DMS114 treated with DMSO at 0.1 percent for 48 hours (cell line): ENCODE measurements at regions not wholly inside any gene's neighbourhood (a gene's known extent, or its start where the extent isn't known, plus 50 kb on each side); places are given as distances from the start of the nearest gene placed in this dataset.
"Not testable (repeated sequence)": the region's sequence is repeated elsewhere in the genome, so short reads cannot be mapped to it uniquely, and the experiment has no call there.

Source experiments
- DNase-seq: peaks from one replicate; lab custom pipeline; 2025; ENCODE audit not compliant: unreplicated experiment; lab: John Stamatoyannopoulos, UW

GRCh38 chr10:53102424-53102823 lies 329.8 kb upstream of the MBL2 start:
- DNase-seq: no peak

DNA sequence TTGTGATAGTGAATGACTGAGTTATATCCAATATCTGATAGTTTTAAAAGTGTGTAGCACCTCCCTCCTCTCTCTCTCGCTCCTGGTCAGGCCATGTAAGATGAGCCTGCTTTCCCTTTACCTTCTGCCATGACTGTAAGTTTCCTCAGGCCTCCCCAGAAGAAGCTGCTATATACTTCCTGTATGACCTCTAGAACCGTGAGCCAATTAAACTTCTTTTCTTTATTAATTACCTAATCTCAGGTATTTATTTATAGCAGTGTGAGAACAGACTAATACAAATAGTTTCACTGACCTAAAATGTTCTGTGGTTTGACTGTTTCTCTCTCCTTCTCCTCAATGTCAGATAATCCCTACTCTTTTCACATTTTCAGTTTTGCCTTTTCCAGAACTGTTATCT lies 321.3 kb upstream of the MBL2 start:
- no peak for DNase-seq

- DNase-seq: no peak
These were observed 319.0 kb upstream of the MBL2 start for GRCh38 chr10:53091574-53091973.

DNA sequence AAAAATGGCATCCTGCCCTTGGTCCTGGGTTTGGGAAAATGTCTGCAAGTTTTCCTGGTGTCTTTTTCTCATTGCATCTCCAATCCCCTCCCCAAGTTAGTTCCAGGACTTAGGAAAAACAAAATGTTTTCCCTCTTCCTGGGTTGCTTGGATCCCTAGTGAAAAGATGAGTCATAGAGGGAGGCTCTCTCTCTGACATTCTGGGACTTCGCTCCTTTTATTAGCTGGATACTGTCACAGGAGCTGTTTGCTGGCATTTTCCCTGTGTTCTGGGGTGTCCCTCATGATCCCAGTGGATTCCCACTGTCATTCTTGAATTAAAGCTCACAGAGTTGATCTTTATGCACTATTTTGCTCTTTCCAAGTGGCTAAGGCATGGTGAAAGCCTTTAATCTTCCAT lies 316.4 kb upstream of the MBL2 start:
- DNase-seq: no peak

DNA sequence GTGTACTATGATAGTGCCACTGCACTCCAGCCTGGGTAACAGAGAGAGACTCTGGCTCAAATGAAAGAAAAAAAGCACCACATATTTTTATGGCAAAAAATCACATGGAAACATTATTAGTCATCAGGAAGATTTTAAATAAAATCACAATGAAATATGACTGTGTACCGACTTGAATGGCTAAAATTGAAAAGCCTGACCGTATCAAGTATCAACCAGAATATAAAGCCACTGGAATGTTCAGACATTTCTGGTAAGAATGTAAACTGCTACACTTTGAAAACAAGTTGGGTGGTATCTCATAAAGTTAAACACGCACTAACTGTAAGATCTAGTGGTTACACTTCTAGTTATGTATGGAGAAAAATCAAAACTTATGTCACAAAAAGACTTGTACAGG lies 306.7 kb upstream of the MBL2 start:
- DNase-seq: no peak

GRCh38 chr10:53076948-53077347 lies 304.4 kb upstream of the MBL2 start:
- no peak for DNase-seq

GRCh38 chr10:53075469-53075868 lies 302.9 kb upstream of the MBL2 start:
- no peak for DNase-seq

DNA sequence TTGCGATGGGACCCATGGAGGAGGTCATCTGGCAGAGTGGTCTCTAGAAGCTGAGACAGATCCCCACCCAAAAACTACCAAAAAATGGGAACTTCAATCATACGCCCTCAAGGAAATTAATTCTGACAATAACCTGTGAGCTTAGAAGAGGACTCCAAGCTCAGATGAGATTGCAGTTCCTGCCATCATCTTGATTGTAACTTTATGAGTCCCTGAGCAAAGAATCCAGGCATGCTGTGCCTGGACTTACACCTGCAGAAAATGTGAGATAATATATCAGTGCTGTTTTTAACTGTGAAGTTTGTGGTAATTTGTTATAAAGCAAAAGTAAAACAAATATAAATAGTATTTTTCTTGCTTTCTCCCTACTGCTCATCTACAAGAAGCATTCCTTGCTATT lies 299.6 kb upstream of the MBL2 start:
- no peak for DNase-seq

GRCh38 chr10:53071505-53072125 lies 299.0 kb upstream of the MBL2 start:
- no peak for DNase-seq

GRCh38 chr10:53069013-53069412 lies 296.4 kb upstream of the MBL2 start:
- DNase-seq: no peak

DNA sequence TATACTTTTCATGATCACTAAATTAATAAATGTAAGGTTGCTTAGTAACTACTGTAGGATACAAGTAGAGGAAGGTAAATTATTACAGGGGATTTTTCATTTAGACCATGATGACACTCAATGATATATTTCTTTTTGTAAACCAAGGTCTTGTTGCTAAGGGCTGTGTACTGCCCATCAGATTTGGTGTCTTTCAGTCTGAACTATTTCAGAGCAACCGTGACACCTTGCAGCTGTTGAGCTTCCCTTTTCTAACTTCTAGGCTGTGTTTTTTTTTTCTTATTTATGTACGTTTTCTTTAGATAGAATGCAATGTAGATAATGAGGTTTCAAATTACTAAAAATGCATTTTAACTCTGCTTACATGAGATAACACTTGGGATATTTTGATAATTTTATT lies 292.0 kb upstream of the MBL2 start:
- DNase-seq: no peak

DNA sequence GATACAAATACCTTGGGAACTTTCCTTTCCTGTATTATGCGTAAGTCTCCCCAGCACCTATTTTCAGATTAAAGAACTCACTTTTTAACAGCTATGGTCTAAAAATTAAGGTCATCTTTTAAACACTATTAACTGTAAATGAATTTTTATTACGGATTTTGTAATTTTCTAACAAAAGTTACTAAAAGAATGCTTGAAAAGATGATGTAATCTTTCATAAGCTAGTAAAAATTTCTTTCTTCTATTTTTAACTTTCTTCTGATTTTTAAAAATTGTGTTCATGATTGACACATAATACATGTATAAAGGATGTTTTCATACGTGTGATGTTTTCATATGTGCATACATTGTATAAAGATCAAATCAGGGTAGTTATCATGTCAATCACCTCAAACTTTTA lies 291.2 kb upstream of the MBL2 start:
- DNase-seq: no peak

DNA sequence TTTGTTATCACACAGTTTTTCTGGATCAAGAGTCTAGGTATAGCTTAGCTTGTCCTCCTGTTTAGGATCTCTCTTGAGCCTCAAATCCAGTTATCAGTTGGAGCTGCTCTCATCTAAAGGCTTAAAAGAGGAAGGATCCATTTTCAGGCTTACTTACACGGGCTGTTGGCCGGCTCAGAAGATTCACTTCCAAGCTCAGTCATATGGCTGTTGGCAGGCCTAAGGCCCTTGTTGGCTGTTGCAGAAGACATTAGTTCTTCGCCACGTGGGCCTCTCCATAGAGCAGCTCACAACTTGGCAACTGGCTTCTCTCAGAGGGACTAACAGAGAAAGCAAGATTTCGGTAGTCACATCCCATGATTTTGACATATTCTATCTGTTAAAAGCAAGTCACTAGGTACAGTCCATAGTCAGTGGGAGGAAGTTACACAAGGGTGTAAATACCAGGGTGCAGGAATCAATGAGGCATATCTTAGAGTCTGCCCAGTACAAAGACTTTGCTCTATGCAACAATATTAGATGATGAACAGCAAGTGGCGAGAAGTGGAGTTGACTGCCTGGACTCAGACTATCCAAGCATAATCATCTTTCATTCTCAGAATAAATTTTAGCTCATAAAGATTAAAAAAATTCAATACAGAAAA lies 280.1 kb upstream of the MBL2 start:
- DNase-seq: no peak

- no peak for DNase-seq
These were observed 272.7 kb upstream of the MBL2 start for GRCh38 chr10:53045315-53045714.

DNA sequence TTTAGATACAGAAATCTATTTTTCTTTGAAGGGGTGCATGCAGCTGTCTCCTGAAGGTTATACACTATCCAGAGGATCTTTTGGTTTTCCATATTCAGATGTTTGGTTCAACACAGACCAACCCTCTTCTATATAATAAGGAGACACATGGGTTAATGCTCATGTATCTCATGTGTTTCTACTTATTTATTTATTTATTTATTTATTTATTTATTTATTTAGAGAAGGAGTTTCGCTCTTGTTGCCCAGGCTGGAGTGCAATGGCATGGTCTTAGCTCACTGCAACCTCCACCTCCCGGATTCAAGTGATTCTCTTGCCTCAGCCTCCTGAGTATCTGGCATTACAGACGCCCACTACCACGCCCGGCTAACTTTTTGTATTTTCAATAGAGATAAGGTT lies 263.2 kb upstream of the MBL2 start:
- not testable (repeated sequence) for DNase-seq

DNA sequence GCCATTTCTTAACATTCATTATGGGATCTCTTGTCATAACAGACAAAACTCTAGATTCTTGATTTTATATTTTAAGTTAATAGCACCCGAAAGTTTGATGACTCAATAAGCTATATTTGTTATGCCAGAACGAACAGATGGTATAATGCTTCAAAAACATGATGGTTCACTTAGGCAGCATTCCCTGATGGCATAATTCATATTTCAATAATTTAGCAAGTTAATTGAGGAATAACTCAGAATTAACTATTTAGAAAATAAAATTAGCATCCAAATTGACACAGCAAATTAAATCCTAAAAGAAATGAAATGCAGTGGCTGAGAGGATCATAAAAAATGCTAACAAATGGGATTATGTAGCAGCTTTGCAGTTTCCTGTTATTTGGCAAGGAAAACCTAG lies 260.8 kb upstream of the MBL2 start:
- no peak for DNase-seq

DNA sequence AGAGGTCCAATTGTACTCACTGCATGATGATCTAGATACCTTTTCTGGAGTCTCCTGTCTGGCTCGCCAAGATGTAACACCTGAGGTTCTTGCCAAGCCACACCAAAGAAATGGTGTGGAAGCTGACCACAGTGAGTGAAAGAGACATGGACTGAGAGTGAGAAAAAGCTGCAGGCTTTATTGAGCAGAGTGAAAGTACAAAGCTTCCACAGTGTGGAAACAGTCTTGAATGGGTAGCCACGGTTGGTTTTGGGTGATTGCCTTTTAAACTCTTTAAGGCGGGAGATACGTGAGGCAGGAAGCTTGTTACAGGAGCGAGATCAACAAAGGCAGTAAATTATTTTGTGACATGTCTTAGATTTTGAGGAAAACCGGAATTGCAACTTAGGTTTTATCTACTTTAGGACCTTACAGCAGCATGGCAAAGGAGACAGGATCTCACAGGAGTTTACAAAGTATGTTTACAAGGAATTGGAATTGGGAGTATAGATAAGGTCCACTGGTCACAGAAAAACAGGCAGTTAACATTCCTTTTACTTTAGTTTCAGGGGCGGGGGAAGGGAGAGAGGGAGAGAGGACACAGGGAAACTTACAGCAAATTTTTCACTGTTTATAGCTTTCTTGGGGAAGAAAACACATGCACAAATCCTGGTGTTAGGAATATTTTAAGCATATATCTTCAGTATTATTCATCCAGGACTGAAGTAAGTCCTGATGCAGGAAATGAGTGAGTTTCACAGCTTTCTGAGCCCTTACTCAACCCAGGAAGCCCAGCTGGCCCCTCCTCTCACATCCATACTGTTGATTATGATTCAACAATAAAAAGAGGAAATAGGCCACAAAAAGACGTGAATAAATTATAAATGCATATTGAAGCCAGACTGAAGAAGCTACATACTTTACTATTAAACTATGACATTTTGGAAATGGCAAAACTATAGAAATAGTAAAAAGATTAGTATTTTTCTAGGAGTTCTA lies 257.6 kb upstream of the MBL2 start:
- DNase-seq: not testable (repeated sequence)

GRCh38 chr10:53029449-53029848 lies 256.9 kb upstream of the MBL2 start:
- DNase-seq: no peak

GRCh38 chr10:53025765-53026164 lies 253.2 kb upstream of the MBL2 start:
- DNase-seq: not testable (repeated sequence)

- DNase-seq: no peak
These were observed 252.7 kb upstream of the MBL2 start for GRCh38 chr10:53025172-53025711.

DNA sequence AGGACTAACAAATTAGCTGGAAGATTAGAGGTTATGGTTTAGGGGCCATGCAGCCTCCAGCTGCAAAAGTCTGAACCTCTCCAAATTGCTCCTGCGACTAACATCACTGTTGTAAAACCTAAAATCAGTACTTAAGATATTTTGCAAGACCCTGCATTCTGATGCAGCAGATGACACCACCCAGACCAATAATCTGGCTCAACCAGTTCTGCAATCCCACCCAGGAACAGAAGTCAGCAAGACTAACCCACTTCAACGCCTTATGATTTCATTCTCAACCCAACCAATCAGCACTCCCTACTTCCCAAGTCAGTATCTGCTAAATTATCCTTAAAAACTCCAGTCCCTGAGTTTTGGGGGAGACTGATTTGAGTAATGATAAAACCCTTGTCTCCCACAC lies 250.8 kb upstream of the MBL2 start:
- no peak for DNase-seq

DNA sequence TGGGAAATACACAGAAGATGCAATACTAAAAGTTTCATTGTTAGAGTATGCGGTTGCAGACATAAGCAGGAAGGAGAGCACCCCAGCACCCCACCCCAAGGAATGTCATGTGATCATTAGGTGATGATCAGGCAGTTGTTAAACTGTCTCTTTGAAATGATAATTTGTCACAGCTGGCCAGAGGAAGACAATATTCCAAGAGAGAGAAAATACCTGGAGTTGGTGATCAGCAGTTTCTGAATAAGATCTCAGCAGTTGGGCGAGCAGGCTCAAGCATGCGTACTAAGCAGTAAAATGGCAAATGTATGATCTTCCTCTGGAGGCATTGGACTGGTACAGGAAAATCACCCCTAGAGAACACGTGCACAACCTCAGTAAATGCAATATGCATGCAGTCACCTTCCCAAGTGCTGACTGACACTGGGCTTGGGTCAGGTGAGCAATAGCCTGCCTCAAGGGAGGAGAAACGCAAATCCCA lies 250.1 kb upstream of the MBL2 start:
- DNase-seq: no peak
